ENCODE measurements at regions not wholly inside any gene's neighbourhood (a gene's known extent, or its start where the extent isn't known, plus 50 kb on each side); places are given as distances from the start of the nearest gene placed in this dataset.

- DNase-seq (ENCODE audit: low read depth in 4 of 4, low spot score in 2 of 4) = no peak
Measured at GRCh38 chr11:88405853-88406252, 68.3 kb upstream of the CTSC start.

- no peak for DNase-seq (ENCODE audit: low read depth in 4 of 4, low spot score in 2 of 4)
Measured at GRCh38 chr11:88404932-88405710, 67.6 kb upstream of the CTSC start.

DNA sequence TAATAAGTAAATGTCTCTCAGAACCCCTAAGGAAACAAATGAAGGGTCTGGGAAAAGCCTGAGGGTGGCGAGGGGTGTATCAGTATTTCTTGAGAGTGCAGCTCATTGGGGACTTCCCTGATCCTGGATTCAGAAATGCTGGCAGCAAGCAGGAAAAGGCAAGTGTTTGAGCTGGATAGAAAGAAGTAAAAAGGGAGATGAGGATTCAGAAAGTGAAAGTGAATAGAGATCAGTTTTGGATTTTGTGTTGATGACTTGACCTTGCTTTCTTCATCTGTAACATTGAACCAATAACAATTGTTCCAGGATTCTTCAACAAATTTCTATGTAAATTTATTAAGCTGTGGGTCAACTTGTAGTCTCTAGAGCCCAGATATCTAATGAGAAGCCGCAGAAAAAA, 66.9 kb upstream of the CTSC start:
- no peak for DNase-seq (ENCODE audit: low read depth in 4 of 4, low spot score in 2 of 4)

GRCh38 chr11:88402784-88403183, 65.2 kb upstream of the CTSC start:
- DNase-seq (ENCODE audit: low read depth in 4 of 4, low spot score in 2 of 4) = no peak

DNA sequence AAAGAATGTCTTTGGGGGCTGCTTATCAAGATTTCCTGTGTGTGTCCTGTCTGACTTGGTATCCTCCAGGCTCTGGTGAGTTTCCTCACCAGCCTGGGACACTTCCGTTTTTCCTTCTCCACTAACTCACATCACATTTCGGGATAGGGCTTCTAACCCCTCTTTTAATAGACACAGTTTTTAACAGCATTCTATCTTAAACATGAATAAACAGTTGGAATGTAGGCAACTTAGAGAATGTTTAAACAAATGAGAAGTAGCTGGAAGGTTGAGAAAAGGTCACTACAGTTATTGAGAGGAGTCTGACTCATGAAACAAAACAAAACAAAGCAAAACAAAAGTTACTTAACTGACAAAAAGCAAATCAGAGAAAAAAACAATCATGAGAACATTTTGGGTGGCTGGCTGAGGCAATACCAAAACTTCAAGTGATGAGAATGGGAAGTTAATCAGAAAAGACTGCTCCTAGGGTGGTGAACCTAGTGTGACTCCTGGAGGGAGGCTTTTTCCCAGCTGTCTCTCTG, 64.7 kb upstream of the CTSC start:
- DNase-seq (ENCODE audit: low read depth in 4 of 4, low spot score in 2 of 4) = no peak

DNA sequence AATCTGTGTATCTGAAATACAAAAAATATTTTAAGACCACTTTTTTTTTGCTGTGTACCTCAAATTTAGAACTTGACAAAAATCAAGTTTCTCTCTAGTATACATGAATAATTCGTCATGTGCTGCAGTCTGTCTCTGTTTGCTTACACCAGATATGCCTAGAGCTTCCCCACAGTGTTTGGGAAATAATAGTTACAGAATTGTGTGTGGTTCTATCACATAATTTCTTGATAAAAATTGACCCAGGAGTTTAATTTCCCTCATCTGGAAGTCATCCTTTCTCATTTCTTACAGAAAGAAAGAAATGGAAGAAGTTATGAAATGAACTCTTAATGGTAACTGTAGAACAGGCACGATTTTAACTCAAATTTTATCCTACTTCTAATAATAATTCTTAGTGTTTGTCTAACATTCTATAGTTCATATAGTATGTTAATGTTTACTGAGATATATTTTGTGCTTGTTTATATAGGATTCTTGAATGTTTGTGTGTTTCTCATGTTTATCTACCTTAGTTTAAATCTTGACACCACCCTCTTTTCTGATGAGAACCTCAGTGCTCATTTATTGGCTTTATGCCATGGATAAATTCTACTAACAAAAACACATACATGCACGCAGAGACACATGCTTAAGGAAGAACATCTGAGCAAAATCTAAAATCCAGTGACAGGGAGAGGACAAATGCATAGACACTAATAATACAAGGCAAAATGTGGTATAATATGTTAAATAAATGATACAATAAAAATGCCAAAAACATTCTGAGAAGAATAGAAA, 61.4 kb upstream of the CTSC start:
- no peak for DNase-seq (ENCODE audit: low read depth in 4 of 4, low spot score in 2 of 4)

- no peak for DNase-seq (ENCODE audit: low read depth in 4 of 4, low spot score in 2 of 4)
Measured at GRCh38 chr11:88398372-88398771, 60.8 kb upstream of the CTSC start.

DNA sequence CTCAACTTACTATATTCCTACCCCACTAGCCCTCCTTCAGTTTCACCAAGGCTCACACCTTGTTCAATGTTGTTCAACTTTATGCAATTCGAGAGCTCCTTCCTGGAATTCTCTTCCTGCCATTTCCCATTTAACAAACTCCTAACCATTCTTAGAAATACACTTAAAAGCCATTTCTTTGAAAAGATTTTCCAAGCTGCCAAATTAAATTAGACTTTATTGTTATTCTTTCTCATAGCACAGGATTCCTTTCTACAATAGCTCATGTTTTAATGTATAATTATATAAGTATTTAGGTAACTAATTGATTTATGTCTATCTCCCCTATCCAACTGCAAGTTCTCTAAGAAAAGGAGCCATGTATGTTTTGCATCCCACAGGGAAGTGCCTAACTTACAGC, 52.7 kb upstream of the CTSC start:
- DNase-seq (ENCODE audit: low read depth in 4 of 4, low spot score in 2 of 4) = no peak

GRCh38 chr11:88387957-88388356, 50.4 kb upstream of the CTSC start:
- DNase-seq (ENCODE audit: low read depth in 4 of 4, low spot score in 2 of 4) = no peak
